GM11168 (cell line): ENCODE measurements at regions not wholly inside any gene's neighbourhood (a gene's known extent, or its start where the extent isn't known, plus 50 kb on each side); places are given as distances from the start of the nearest gene placed in this dataset.

Experiments used
- in situ Hi-C: fragments of 300-500 bp; cut with MboI; formaldehyde crosslinking; loops from one replicate; pipeline ENCODE4 v1.12.0; 2022; ENCODE audit warnings: low sequenced_read_pairs; ENCODE audit not compliant: unreplicated experiment

- in situ Hi-C loops, result no loop called here
These were observed 56.6 kb upstream of the SCOC start for GRCh38 chr4:140316799-140317198.

DNA sequence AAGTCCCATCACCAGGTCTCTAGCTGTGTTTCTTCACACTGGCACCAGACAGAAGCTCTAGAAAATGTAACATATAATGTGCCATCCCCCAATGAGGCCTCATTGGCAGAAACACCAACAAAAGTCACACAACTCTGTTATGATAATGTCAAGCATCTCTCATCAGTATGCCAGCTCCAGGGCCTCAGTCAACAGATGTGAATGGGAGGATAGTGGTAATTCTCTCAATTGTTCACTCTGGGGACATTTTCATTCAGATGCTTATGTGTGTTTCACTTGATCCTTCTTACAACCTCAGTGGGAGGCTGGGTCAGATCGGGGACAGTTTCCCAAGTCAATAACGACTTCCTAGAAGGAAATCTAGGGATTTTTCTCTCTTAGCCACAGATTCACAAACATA lies 57.5 kb upstream of the SCOC start:
- in situ Hi-C loops, result no loop called here

DNA sequence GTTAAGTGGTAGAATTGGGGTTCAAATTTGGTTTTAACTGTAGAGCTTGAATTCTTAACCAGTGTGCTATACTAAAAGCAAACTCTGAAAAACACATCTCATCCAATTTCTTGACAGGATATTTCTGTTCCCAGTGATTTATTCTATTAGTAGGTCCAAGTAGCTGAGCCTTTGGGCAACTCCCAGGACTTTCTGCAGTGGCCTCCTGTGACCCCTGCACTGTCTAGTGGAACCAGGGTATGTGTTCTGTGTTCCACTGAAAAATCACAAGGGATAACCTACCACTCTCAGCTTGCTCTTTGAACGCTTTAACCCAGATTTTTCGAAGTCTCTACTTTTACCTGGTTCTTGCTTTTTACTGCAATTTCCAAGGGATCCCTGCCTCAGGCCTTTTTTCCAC lies 58.0 kb upstream of the SCOC start:
- in situ Hi-C loops, result no loop called here

- in situ Hi-C loops, result no loop called here
These were observed 58.4 kb upstream of the SCOC start for GRCh38 chr4:140315019-140315418.

DNA sequence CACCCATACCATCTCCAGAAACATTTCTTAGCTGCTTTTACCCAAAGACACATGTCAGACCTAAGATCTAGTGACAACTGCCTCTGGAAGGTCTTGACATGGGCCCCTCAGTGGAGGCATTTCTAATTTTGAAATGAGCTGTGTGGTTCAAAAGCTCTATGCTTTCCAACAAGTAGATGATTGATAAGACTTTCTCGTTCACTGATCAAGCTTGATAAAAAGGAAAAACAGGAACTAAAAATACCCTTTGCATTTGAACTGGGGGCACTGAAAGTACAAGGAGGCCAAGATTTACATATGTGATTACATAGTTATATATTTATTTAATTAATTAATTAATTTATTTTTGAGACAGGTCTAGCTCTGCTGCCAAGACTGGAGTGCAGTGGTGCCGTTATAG lies 61.3 kb upstream of the SCOC start:
- in situ Hi-C loops, result no loop called here

DNA sequence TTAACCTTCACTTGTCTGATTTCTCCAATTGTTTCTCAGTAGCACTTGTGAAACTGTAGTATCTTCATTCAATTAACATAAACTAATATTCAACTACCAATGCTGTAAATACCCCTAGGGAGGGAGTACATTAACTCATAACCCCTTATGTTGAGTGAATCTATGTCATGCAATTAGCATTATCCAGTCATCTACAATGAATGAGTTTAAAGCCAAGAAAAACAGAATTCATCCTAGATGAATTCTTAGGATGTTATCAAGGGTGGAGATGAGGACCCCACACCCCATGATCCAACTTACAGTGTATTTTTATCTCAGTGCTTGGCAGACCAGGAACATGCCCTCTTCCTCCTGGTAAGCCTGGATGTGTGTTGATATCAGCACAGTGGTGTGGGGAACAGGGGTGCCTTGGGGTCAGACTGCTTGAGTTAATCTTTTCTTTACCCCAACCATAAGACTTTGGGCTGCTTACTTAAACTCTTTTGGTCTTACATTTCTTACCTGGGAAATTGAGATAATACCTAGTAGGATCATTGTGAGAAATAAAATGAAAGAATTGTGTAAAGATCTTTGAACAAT lies 62.1 kb upstream of the SCOC start:
- in situ Hi-C loops, result no loop called here

GRCh38 chr4:140309124-140309870 lies 64.1 kb upstream of the SCOC start:
- in situ Hi-C loops, result no loop called here

- in situ Hi-C loops, result no loop called here
These were observed 64.9 kb upstream of the SCOC start for GRCh38 chr4:140308366-140309123.

GRCh38 chr4:140305053-140305452 lies 68.4 kb upstream of the SCOC start:
- in situ Hi-C loops, result no loop called here

- in situ Hi-C loops, result no loop called here
These were observed 69.1 kb upstream of the SCOC start for GRCh38 chr4:140304346-140304745.

- in situ Hi-C loops, result no loop called here
These were observed 71.1 kb upstream of the SCOC start for GRCh38 chr4:140302151-140302859.

- in situ Hi-C loops, result no loop called here
These were observed 73.0 kb upstream of the SCOC start for GRCh38 chr4:140300271-140300970.

GRCh38 chr4:140298001-140298400 lies 75.4 kb upstream of the SCOC start:
- in situ Hi-C loops, result no loop called here

GRCh38 chr4:140297221-140297570 lies 76.2 kb upstream of the SCOC start:
- in situ Hi-C loops, result no loop called here

GRCh38 chr4:140296335-140297220 lies 76.9 kb upstream of the SCOC start:
- in situ Hi-C loops, result no loop called here

- in situ Hi-C loops, result no loop called here
These were observed 79.5 kb upstream of the SCOC start for GRCh38 chr4:140293979-140294378.

GRCh38 chr4:140291259-140291658 lies 82.2 kb upstream of the SCOC start:
- in situ Hi-C loops, result no loop called here

- in situ Hi-C loops, result no loop called here
These were observed 84.0 kb upstream of the SCOC start for GRCh38 chr4:140289486-140289885.

DNA sequence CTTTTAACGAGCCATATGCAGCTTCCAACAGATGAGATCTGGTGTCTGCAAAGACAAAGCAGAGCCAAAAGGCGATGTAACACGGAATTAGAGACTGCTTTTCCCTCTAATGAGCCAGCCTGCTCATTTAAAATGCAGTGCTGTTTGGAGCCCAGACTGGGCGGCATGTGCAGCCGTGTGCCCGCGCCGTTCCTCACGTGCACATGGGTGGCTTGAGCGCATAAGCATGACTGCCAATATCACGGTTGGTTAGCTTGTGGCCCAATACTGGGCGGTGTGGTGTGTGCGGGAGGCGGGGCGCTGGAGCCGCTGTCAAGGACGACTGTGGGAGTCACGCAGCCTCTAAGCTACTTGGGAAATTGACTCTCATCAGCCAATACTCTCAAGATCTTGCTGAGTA lies 87.0 kb upstream of the SCOC start:
- in situ Hi-C loops, result no loop called here
